Activated naive CD4-positive, alpha-beta T cell treated with anti-CD3 and anti-CD28 coated beads, Interleukin-2, amount 50 U/mL, for 72 hours (primary cell): ENCODE measurements at regions not wholly inside any gene's neighbourhood (a gene's known extent, or its start where the extent isn't known, plus 50 kb on each side); places are given as distances from the start of the nearest gene placed in this dataset.

Experiments
- ATAC-seq, 2 donors: fragments of 150-1000 bp; cut with Tn5 transposase; 2 replicates each; pipeline ENCODE4 v1.10.0; 2021; ENCODE audit warnings: mild to moderate bottlenecking in 2 of 2, moderate library complexity in 2 of 2
- DNase-seq, 2 donors: peaks; one replicate each; pipeline ENCODE4 v3.0.0; 2021 to 2022; ENCODE audit warnings: low spot score in 2 of 2
- H3K27ac Mint-ChIP-seq, 2 donors: one replicate each; pipeline ENCODE4 v1.8.0; 2022; ENCODE audit warnings: mild to moderate bottlenecking in 2 of 2, mixed read lengths in 2 of 2
- H3K36me3 Mint-ChIP-seq, 2 donors: one replicate each; pipeline ENCODE4 v1.8.0; 2022; ENCODE audit warnings: mixed read lengths in 2 of 2
- H3K9me3 Mint-ChIP-seq, 2 donors: one replicate each; pipeline ENCODE4 v1.8.0; 2022; ENCODE audit warnings: mixed read lengths in 2 of 2

DNA sequence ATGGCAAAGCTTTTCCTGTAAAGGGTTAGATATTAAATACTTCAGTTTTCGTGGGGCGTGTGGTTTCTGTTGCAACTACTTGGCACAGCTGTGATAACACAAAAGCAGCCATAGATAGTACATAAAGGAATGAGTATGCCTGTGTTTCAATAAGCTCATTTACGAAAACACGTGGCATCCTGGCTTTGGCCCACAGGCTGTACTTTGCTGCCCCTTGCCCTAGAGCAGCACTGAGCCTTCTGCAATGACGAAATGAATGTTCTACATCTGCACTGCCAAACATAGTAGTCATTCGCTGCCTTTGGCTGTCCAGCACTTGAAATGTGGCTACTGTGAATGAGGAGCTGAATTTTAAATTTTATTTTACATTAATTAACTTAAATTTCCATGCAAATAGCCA is 376.2 kb upstream of the TPK1 start:
- no peak overlapping the region for H3K27ac Mint-ChIP-seq
- no peaks in the 10 kb centered on the region for H3K36me3 Mint-ChIP-seq
- peaks cover 4 to 11% of the 10 kb centered on the region in 2 donors for H3K9me3 Mint-ChIP-seq
- DNase-seq (no peak), ATAC-seq (no peak)

- ATAC-seq, result no peak
- DNase-seq, result no peak
- Mint-ChIP-seq H3K27ac (no peak overlapping the region), H3K36me3 (no peaks in the 10 kb centered on the region), H3K9me3 (peaks cover 4 to 11% of the 10 kb centered on the region in 2 donors)
Observed at GRCh38 chr7:145211211-145211610, 375.4 kb upstream of the TPK1 start.

- Mint-ChIP-seq H3K27ac (no peak overlapping the region), H3K36me3 (no peaks in the 10 kb centered on the region), H3K9me3 (peaks cover 0 to 5% of the 10 kb centered on the region in 2 donors)
- no peak for DNase-seq
- ATAC-seq, result no peak
Observed at GRCh38 chr7:145193951-145194350, 358.1 kb upstream of the TPK1 start.

GRCh38 chr7:145184956-145185355 is 349.1 kb upstream of the TPK1 start:
- DNase-seq (no peak), ATAC-seq (no peak)
- Mint-ChIP-seq H3K36me3 (no peaks in the 10 kb centered on the region), H3K9me3 (peaks cover 0 to 2% of the 10 kb centered on the region in 2 donors), H3K27ac (no peak overlapping the region)

GRCh38 chr7:145183069-145183468 is 347.2 kb upstream of the TPK1 start:
- ATAC-seq, result no peak
- DNase-seq, result no peak
- Mint-ChIP-seq H3K36me3 (no peaks in the 10 kb centered on the region), H3K27ac (no peak overlapping the region), H3K9me3 (no peaks in the 10 kb centered on the region)

GRCh38 chr7:145175366-145175765 is 339.5 kb upstream of the TPK1 start:
- DNase-seq (no peak), ATAC-seq (no peak)
- H3K36me3 Mint-ChIP-seq, result no peaks in the 10 kb centered on the region

DNA sequence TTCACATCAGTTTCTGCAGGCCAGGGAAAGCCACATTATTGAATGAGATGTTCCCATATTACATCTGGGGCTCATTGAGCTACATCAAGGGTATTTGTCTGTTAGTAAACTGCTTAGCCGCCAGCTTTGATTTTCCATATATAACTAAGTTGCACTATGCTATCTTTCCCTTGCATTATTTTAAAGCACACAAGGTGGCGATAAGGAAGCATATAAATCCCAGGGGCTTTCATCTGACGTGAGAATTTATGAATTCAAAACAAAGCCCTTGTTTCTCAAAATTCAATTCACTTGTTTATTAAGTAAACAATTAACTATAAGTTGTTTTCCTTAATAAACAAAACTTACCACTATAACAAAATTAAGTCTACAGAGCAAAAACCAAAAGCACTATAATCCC is 334.1 kb upstream of the TPK1 start:
- DNase-seq (no peak), ATAC-seq (no peak)
- H3K9me3 Mint-ChIP-seq, result no peaks in the 10 kb centered on the region
- H3K36me3 Mint-ChIP-seq, result no peaks in the 10 kb centered on the region
- no peak overlapping the region for H3K27ac Mint-ChIP-seq

More at GRCh38 chr7:145175366-145175765, 339.5 kb upstream of the TPK1 start:
- no peak overlapping the region for H3K27ac Mint-ChIP-seq
- H3K9me3 Mint-ChIP-seq, result no peaks in the 10 kb centered on the region

DNA sequence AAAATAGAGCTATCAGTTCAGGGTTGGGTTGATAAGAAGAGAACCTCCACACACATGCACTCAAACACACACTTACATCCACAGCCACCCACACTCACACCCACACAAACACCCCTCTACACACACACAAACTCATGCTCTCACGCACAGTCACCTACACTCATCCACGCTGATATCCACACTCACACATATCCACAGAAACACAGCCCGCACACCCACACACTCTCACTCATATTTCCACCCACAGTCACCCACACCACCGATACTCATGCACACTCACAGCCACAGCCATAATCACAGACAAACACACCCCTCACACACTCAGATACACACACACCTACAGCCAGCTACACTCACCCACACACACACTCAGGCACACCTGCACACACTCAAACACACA is 333.0 kb upstream of the TPK1 start:
- DNase-seq (no peak), ATAC-seq (no peak)
- no peak overlapping the region for H3K27ac Mint-ChIP-seq
- H3K9me3 Mint-ChIP-seq, result no peaks in the 10 kb centered on the region
- no peaks in the 10 kb centered on the region for H3K36me3 Mint-ChIP-seq

DNA sequence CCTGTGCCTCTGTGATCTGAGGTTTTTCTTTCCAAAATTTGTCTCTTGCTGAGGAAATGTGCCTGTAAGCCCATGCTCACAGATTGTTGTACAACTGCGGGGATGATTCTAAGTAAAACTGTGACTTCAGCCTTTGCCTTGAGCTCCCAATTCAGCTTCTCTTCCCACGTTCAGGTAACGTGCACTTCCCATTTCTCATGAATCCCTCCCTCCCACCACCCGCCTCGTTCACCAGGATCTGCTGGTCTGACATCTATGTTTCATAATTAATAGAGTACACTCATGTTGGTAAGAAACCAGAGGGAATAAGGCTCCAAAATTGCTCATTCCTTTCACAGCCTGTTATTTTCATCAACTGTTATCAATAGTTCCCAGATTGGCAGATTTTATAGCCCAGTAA is 332.6 kb upstream of the TPK1 start:
- no peak for ATAC-seq
- DNase-seq, result no peak
- H3K36me3 Mint-ChIP-seq, result no peaks in the 10 kb centered on the region
- no peaks in the 10 kb centered on the region for H3K9me3 Mint-ChIP-seq
- no peak overlapping the region for H3K27ac Mint-ChIP-seq

DNA sequence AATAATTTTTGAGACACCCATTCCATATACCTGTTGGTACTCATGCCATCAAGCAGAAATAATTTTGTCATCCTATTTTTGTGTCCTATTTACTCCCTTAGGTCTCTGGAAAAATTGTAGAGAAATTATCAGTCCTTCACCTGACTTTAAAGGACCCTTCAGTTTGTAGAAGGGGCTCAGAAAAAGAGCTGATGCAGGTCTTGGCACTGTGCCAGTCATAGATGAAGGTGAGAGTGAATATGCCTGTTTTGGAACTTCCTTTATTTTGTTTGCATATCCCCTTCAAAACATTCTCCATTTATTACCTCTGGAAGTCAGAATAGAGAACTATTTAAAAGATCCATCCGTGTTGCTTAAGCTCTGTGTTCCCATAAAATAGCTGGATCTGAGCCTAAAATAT is 321.0 kb upstream of the TPK1 start:
- Mint-ChIP-seq H3K27ac (no peak overlapping the region), H3K36me3 (no peaks in the 10 kb centered on the region), H3K9me3 (no peaks in the 10 kb centered on the region)
- ATAC-seq (no peak), DNase-seq (no peak)

DNA sequence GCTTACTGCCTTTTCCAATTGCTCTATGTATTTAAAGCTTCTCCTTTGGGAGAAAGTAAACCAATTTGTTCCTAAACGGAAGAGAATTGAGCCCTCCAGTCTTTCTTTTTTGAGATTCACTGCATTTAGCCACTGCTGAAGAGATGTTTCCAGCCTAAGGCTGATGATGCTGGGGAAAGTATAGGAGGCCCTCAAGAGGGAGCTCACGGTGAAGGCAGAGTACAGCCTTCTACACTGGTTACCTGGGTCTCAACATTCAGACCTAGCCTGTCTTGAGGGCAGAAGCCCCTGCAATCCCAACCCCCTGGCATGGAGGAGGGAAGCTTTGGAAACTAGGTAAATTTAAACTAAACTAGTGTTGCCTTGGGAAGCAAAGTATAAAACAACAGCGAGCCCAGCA is 316.7 kb upstream of the TPK1 start:
- H3K27ac Mint-ChIP-seq, result no peak overlapping the region
- H3K36me3 Mint-ChIP-seq, result no peaks in the 10 kb centered on the region
- ATAC-seq, result no peak
- no peak for DNase-seq
- no peaks in the 10 kb centered on the region for H3K9me3 Mint-ChIP-seq

DNA sequence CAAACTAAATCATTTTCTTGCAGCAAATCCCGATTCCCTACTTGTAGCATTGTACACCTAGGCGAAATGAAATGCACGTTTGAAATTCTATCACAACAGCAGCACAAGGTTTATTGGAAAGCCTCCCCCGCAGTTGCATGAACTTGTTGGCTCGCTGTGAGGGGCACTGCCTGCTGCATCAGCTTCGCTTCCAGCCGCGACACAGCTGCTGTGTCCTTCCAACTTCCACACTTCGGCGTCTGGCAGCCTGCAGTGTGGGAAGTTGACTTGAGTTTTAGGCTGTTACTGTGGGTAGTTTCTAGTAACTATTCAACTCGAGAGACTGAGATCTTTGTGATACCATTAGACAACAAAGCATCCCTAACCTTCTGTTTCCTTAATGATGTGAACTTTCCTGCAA is 315.8 kb upstream of the TPK1 start:
- ATAC-seq, result no peak
- no peak overlapping the region for H3K27ac Mint-ChIP-seq
- no peaks in the 10 kb centered on the region for H3K9me3 Mint-ChIP-seq
- DNase-seq, result no peak
- no peaks in the 10 kb centered on the region for H3K36me3 Mint-ChIP-seq

GRCh38 chr7:145147865-145148264 is 312.0 kb upstream of the TPK1 start:
- DNase-seq (no peak), ATAC-seq (no peak)
- Mint-ChIP-seq H3K36me3 (no peaks in the 10 kb centered on the region), H3K27ac (no peak overlapping the region), H3K9me3 (no peaks in the 10 kb centered on the region)

GRCh38 chr7:145143685-145144084 is 307.8 kb upstream of the TPK1 start:
- no peak overlapping the region for H3K27ac Mint-ChIP-seq
- ATAC-seq (no peak), DNase-seq (no peak)
- no peaks in the 10 kb centered on the region for H3K36me3 Mint-ChIP-seq
- no peaks in the 10 kb centered on the region for H3K9me3 Mint-ChIP-seq

- Mint-ChIP-seq H3K36me3 (no peaks in the 10 kb centered on the region), H3K27ac (no peak overlapping the region), H3K9me3 (no peaks in the 10 kb centered on the region)
- no peak for DNase-seq
- ATAC-seq, result no peak
Observed at GRCh38 chr7:145134377-145134776, 298.5 kb upstream of the TPK1 start.

DNA sequence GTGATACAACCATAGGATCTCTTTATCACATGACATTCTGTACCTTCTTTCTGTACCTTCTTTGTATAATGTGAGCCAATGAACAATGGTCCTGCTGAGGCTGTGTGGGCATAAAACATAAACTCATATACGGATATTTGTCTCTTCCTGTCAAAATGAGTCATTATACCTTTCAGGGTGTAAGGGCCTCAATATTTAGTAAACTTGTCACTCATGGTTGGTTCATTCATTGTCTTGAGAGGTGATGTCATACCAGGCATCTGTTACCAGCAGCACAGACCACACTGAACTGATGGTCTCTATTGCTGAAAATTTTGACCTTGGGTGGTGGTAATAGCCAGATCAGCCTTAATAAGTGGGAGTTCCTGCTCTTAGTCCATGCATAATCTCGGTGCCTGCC is 287.6 kb upstream of the TPK1 start:
- H3K27ac Mint-ChIP-seq, result no peak overlapping the region
- no peak for ATAC-seq

GRCh38 chr7:145106001-145106400 is 270.1 kb upstream of the TPK1 start:
- Mint-ChIP-seq H3K36me3 (no peaks in the 10 kb centered on the region), H3K27ac (no peak overlapping the region), H3K9me3 (peaks cover 0 to 4% of the 10 kb centered on the region in 2 donors)
- no peak for DNase-seq
- no peak for ATAC-seq

More for the DNA sequence above, 287.6 kb upstream of the TPK1 start:
- Mint-ChIP-seq H3K9me3 (peaks cover 0 to 4% of the 10 kb centered on the region in 2 donors), H3K36me3 (no peaks in the 10 kb centered on the region)
- DNase-seq, result no peak

DNA sequence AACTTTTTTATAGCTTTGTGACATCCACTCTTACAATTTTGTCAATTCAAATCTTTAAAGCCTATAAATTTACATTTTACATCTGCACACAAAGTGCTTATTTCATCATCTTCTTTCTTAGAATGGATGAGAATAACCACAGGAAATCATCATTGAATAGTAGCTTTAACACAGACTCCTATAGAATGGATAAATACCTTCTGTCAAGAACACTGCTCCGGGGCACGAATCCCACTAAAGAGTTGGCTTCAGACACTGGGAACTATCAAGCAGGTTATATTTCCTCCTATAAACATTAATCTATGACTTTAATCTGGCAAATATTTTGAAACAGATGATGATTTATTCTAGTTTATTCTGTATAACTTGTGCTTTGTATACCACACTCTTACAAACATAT is 269.7 kb upstream of the TPK1 start:
- Mint-ChIP-seq H3K9me3 (no peaks in the 10 kb centered on the region), H3K36me3 (no peaks in the 10 kb centered on the region), H3K27ac (no peak overlapping the region)
- DNase-seq, result no peak
- ATAC-seq, result no peak

- ATAC-seq, result no peak
- Mint-ChIP-seq H3K9me3 (no peaks in the 10 kb centered on the region), H3K27ac (no peak overlapping the region), H3K36me3 (no peaks in the 10 kb centered on the region)
- no peak for DNase-seq
Observed at GRCh38 chr7:145104400-145104799, 268.5 kb upstream of the TPK1 start.
